Neural progenitor cell (in vitro differentiated cells): ENCODE measurements at regions not wholly inside any gene's neighbourhood (a gene's known extent, or its start where the extent isn't known, plus 50 kb on each side); places are given as distances from the start of the nearest gene placed in this dataset.

Source experiments
- DNase-seq: peaks from one replicate; pipeline ENCODE4 v3.0.0-alpha.2; 2016; ENCODE audit warnings: low spot score
- H2AFZ ChIP-seq: fragments of 200-600 bp; sonication (generic); replicated peaks from 2 replicates; pipeline ENCODE4 v1.6.1; 2016; ENCODE audit warnings: antibody characterized with exemption
- H3F3A ChIP-seq: fragments of 200-600 bp; sonication (generic); 2 replicates; pipeline ENCODE4 v1.6.1; 2016; ENCODE audit warnings: antibody characterized with exemption, low read depth
- H3K27ac ChIP-seq: fragments of 200-600 bp; sonication (generic); 2 replicates; pipeline ENCODE4 v1.5.1; 2016; ENCODE audit warnings: mild to moderate bottlenecking
- H3K27me3 ChIP-seq: fragments of 200-600 bp; sonication (generic); 2 replicates; pipeline ENCODE4 v1.6.1; 2016; ENCODE audit warnings: mild to moderate bottlenecking, moderate library complexity
- H3K36me3 ChIP-seq: fragments of 200-600 bp; sonication (generic); 2 replicates; pipeline ENCODE4 v1.5.1; 2016
- H3K4me1 ChIP-seq: fragments of 200-600 bp; sonication (generic); 2 replicates; pipeline ENCODE4 v1.6.1; 2016; ENCODE audit warnings: mixed run types
- H3K4me2 ChIP-seq: fragments of 200-600 bp; sonication (generic); 2 replicates; pipeline ENCODE4 v1.6.1; 2016
- H3K4me3 ChIP-seq: fragments of 200-600 bp; sonication (generic); 2 replicates; pipeline ENCODE4 v1.5.1; 2016
- H3K79me2 ChIP-seq: fragments of 200-600 bp; sonication (generic); 2 replicates; pipeline ENCODE4 v1.6.1; 2016; ENCODE audit warnings: low read depth
- H3K9ac ChIP-seq: fragments of 200-600 bp; sonication (generic); 2 replicates; pipeline ENCODE4 v1.6.1; 2016
- H3K9me3 ChIP-seq: fragments of 200-600 bp; sonication (generic); 2 replicates; pipeline ENCODE4 v1.5.1; 2016; ENCODE audit warnings: low read depth
- H4K20me1 ChIP-seq: fragments of 200-600 bp; sonication (generic); 2 replicates; pipeline ENCODE4 v1.6.1; 2016; ENCODE audit warnings: low read depth
- H3K27ac Mint-ChIP-seq: 3 replicates; pipeline ENCODE4 v1.8.0; 2021; ENCODE audit warnings: mixed read lengths
- H3K27me3 Mint-ChIP-seq: 2 replicates; pipeline ENCODE4 v1.8.0; 2022; ENCODE audit warnings: low read depth, mild to moderate bottlenecking, inconsistent platforms, moderate library complexity, mixed read lengths; ENCODE audit not compliant: insufficient read depth
- H3K36me3 Mint-ChIP-seq: 3 replicates; pipeline ENCODE4 v1.8.0; 2021; ENCODE audit warnings: mixed read lengths
- H3K4me1 Mint-ChIP-seq: 3 replicates; pipeline ENCODE4 v1.8.0; 2021; ENCODE audit warnings: mixed read lengths
- H3K4me3 Mint-ChIP-seq: 3 replicates; pipeline ENCODE4 v1.8.0; 2021; ENCODE audit warnings: mild to moderate bottlenecking, moderate library complexity, mixed read lengths
- H3K9me3 Mint-ChIP-seq: 3 replicates; pipeline ENCODE4 v1.8.0; 2020; ENCODE audit warnings: mixed read lengths
- CTCF ChIP-seq: fragments of 200-600 bp; sonication (generic); IDR thresholded peaks from 2 replicates; pipeline ENCODE4 v1.5.1; 2017; ENCODE audit warnings: antibody characterized with exemption, mild to moderate bottlenecking
- EZH2 ChIP-seq: fragments of 200-600 bp; sonication (generic); IDR thresholded peaks from 2 replicates; pipeline ENCODE4 v1.6.1; 2017; ENCODE audit warnings: antibody characterized with exemption, mild to moderate bottlenecking, moderate library complexity
- EZH2phosphoT487 ChIP-seq: fragments of 200-600 bp; sonication (generic); IDR thresholded peaks from 2 replicates; pipeline ENCODE4 v1.6.1; 2017; ENCODE audit warnings: antibody characterized with exemption

DNA sequence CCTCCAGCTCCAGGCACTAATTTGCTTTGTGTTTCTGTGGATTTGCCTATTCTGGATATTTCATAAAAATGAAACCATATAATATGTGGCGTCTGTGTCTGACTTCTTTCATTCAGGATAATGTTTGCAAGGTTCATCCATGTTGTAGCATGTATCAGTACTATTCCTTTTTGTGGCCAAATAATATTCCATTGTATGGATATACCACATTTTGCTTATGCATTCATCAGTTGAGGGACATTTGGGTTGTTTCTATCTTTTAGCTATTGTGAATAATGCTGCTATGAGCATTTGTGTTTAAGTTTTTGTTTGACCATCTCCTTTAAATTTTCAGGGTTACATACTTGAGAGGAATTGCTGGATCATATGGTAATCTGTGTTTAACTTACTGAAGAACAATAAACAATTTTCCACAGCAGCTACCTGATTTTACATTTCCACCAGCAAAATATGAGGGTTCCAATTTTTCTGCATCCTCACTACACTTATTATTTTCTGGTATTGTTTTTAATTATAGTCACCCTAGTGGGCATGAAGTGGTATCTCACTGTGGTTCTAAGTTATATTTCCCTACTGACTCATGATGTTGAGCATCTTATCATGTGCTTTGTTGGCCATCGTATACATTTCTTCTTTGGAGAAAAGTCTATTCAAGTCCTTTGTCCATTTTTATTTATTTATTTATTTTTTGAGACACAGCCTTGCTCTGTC, 63.9 kb downstream of the GCNT4 start:
- Mint-ChIP-seq H3K4me1 (no peaks in the 10 kb centered on the region), H3K9me3 (peaks cover 3% of the 10 kb centered on the region), H3K27ac (no peak overlapping the region), H3K4me3 (no peak overlapping the region), H3K36me3 (no peaks in the 10 kb centered on the region), H3K27me3 (peaks cover 2% of the 10 kb centered on the region)
- Histone ChIP-seq H3K36me3 (no peaks in the 10 kb centered on the region), H3K4me2 (no peak overlapping the region), H3F3A (no peaks in the 10 kb centered on the region), H4K20me1 (no peaks in the 10 kb centered on the region), H3K9ac (no peak overlapping the region), H3K27ac (no peak overlapping the region), H3K79me2 (no peaks in the 10 kb centered on the region), H3K4me1 (no peaks in the 10 kb centered on the region), H3K4me3 (no peak overlapping the region), H3K27me3 (no peaks in the 10 kb centered on the region), H3K9me3 (no peaks in the 10 kb centered on the region), H2AFZ (no peak overlapping the region)
- no peak for TF ChIP-seq EZH2
- TF ChIP-seq EZH2phosphoT487: no peak
- TF ChIP-seq CTCF: no peak
- DNase-seq: no peak

- no peak for DNase-seq
- no peak overlapping the region for H3K4me3 ChIP-seq
- Mint-ChIP-seq H3K27ac (no peak overlapping the region), H3K27me3 (no peaks in the 10 kb centered on the region), H3K36me3 (no peaks in the 10 kb centered on the region), H3K4me1 (peaks cover 7% of the 10 kb centered on the region), H3K4me3 (no peak overlapping the region), H3K9me3 (peaks cover 6% of the 10 kb centered on the region)
- H2AFZ ChIP-seq: peak overlapping the region; percentile 68
- H3K9ac ChIP-seq: no peak overlapping the region
- no peaks in the 10 kb centered on the region for H3K9me3 ChIP-seq
- no peak for TF ChIP-seq EZH2phosphoT487
- no peak for TF ChIP-seq CTCF
- TF ChIP-seq EZH2: no peak
- no peaks in the 10 kb centered on the region for H3K79me2 ChIP-seq
- no peaks in the 10 kb centered on the region for H3K36me3 ChIP-seq
- H3K27me3 ChIP-seq: no peaks in the 10 kb centered on the region
- no peak overlapping the region for H3K4me2 ChIP-seq
- H3K27ac ChIP-seq: no peak overlapping the region
- no peaks in the 10 kb centered on the region for H4K20me1 ChIP-seq
- H3K4me1 ChIP-seq: no peaks in the 10 kb centered on the region
- no peaks in the 10 kb centered on the region for H3F3A ChIP-seq
Measured at GRCh38 chr5:74978345-74978744, 74.0 kb downstream of the GCNT4 start.

DNA sequence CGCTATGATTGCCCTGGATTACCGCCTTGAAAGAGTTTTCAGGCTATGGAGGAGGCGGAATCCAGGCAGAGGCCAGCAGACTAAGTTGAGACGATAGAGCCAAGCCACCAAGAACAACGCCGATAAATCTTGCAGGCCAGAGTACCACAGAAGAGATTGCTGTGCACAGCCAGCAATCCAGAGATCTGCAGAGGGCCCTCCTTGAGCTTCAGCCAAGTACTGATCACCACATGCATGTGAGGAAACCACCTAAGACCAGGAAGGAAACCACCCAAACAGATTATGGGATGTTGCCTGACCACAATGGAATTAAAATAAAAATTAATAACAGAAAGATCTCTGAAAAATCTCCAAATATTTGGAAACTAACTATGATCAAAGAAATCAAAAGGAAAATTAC, 74.9 kb downstream of the GCNT4 start:
- Histone ChIP-seq H3K9me3 (no peaks in the 10 kb centered on the region), H3K4me3 (no peak overlapping the region), H4K20me1 (no peaks in the 10 kb centered on the region), H3F3A (no peaks in the 10 kb centered on the region), H3K27ac (no peak overlapping the region), H3K9ac (no peak overlapping the region), H3K79me2 (no peaks in the 10 kb centered on the region), H3K36me3 (no peaks in the 10 kb centered on the region), H2AFZ (no peak overlapping the region), H3K4me2 (no peak overlapping the region), H3K4me1 (no peaks in the 10 kb centered on the region), H3K27me3 (no peaks in the 10 kb centered on the region)
- H3K27ac Mint-ChIP-seq: no peak overlapping the region
- TF ChIP-seq EZH2phosphoT487 (no peak), EZH2 (no peak), CTCF (no peak)
- no peaks in the 10 kb centered on the region for H3K27me3 Mint-ChIP-seq
- H3K9me3 Mint-ChIP-seq: peaks cover 6% of the 10 kb centered on the region
- no peak overlapping the region for H3K4me3 Mint-ChIP-seq
- DNase-seq: no peak
- H3K4me1 Mint-ChIP-seq: peaks cover 7% of the 10 kb centered on the region
- no peaks in the 10 kb centered on the region for H3K36me3 Mint-ChIP-seq
